Lung microvascular endothelial cell (primary cell): ENCODE measurements at regions not wholly inside any gene's neighbourhood (a gene's known extent, or its start where the extent isn't known, plus 50 kb on each side); places are given as distances from the start of the nearest gene placed in this dataset.

Source experiments
- DNase-seq, 2 donors: peaks; one replicate each; pipeline versions ENCODE4 v3.0.0 to v3.0.0-alpha.2; 2010; ENCODE audit warnings: low read depth in 2 of 2

- no peak for DNase-seq
Observed at GRCh38 chr1:13968361-13968760, 268.4 kb downstream of the PRDM2 start.

DNA sequence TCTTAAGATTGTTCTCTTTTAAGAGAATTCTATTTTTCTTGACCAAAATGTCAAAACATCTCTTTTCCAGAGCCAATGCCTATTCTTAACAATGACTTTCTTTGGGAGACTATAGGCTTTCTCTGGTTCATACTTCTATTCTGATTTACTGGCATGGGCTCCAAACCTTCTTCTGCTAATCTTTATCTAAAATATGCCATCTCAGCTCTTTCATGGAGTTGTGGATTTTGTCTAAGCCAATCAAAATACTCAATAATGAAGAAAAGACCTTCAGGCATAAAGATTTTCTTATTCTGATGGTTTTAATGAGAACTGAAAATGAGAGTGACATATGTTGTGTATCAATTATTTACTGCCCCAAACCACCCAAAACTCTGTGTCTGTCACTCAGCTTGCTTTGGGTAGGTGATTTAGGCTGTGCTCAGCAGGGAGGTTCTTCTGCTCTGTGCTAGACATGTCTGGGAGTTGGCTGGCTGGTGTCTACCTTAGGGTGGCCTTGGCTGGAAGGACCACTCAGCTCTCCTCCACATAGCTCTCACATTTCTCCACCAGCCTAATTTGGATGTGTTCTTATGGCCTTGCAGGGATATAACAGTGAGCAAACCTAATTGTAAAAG is 270.8 kb downstream of the PRDM2 start:
- DNase-seq = no peak

- DNase-seq = no peak
Observed at GRCh38 chr1:13976485-13976884, 276.5 kb downstream of the PRDM2 start.

DNA sequence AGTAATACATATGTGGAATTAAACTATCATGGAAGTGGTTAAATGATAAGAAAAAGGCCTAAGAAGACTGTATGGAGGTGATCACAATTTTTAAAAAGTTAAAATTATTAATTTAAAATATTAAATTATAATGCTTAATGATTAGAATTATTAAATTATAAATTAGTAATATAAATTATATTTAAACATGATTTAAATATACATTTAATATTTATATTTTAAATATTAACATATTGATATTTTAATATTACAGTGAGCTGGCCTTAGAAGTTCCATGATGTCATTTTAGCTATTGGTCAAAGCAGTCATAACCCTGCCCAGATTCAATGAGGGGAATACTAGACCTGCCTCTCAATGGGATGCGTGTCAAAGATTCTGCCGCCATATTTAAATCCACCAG is 281.2 kb downstream of the PRDM2 start:
- DNase-seq = no peak

- DNase-seq = no peak
Observed at GRCh38 chr1:13983393-13983792, 283.4 kb downstream of the PRDM2 start.

- DNase-seq = no peak
Observed at GRCh38 chr1:13990939-13991338, 291.0 kb downstream of the PRDM2 start.

- DNase-seq = no peak
Observed at GRCh38 chr1:13992489-13993285, 292.7 kb downstream of the PRDM2 start.

GRCh38 chr1:13994386-13994785 is 294.4 kb downstream of the PRDM2 start:
- no peak for DNase-seq

- DNase-seq = no peak
Observed at GRCh38 chr1:13996334-13996733, 296.3 kb downstream of the PRDM2 start.

DNA sequence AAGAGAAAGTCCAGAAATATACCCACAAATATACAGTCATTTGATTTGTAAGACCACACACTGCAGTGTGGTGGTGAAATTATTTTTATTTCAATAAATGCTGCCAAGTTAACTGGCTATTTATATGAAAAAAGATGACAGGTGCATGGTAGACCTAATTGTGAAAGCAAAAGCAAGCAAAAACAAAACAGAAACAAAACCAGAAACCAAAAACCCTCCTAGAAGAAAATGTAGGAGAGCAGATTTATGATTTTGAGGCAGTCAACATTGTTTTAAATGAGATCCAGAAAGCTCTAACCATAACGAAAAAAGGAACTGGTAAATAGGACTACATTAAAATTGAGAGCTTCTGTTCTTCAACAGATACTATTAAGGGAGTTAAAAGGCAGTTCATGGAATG is 303.6 kb downstream of the PRDM2 start:
- DNase-seq = no peak

- no peak for DNase-seq
Observed at GRCh38 chr1:14009582-14009981, 309.6 kb downstream of the PRDM2 start.

- DNase-seq = no peak
Observed at GRCh38 chr1:14010476-14010875, 310.5 kb downstream of the PRDM2 start.

- DNase-seq = no peak
Observed at GRCh38 chr1:14011132-14011531, 311.1 kb downstream of the PRDM2 start.

DNA sequence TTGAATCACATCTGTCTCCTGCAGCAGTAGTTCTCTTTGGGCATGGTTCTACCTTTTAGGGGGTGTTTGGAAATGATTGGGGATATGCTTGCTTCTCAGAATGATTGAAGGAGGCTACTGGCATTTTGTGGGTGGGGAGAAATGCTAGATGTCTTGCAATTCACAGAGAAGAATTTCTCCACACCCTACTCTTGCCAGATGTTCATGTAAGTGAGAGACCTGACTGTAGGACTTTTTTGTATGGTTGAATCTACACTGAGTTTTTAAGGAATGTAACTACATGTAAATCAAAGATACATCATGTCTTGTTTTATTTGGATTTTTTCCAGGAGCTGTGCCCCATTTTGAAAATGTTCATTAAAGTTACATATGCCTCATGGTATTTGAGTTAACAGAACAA is 311.9 kb downstream of the PRDM2 start:
- no peak for DNase-seq

DNA sequence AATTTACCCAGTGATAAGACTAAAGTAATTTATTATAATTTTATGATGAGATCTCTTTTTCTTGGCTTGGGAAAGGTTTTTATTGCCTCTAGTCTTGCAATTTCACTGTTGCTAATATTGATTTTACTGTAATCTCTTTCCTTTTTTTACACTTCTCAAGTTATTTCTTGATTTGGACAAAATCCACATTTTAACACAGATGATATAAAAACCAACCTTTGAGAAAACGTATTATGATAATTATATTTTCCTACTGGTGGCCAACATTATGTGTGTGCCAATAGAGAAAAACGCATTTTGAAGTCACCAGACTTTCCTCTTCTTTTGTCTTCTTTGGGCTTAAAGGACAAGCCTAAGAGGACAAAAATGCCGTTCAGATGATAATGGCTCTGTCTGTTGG is 314.9 kb downstream of the PRDM2 start:
- no peak for DNase-seq

- DNase-seq = no peak
Observed at GRCh38 chr1:14015917-14016316, 315.9 kb downstream of the PRDM2 start.

DNA sequence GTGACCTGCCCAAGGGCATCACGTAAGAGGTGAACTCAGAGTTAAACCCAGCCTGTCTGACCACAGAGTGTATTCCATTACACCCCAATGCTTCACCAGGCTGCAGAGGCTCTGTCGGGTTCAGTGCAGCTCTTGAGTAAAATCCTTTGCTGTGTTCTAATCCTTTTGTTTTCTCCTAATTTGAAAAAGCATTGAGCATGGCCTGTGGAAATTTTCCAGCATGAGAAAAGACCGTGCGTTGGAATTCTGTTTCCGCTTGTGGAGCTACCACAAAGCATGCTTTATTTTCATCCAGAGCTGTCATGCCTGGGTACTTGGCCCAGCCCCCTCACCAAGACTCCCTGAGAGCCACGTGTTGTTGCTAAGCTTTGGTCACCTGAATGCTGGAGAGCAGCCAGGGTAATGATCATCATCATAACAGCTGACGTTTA is 317.6 kb downstream of the PRDM2 start:
- no peak for DNase-seq

GRCh38 chr1:14019461-14019860 is 319.5 kb downstream of the PRDM2 start:
- no peak for DNase-seq

GRCh38 chr1:14020006-14020405 is 320.0 kb downstream of the PRDM2 start:
- no peak for DNase-seq

- no peak for DNase-seq
Observed at GRCh38 chr1:14027099-14027498, 327.1 kb downstream of the PRDM2 start.

GRCh38 chr1:14031461-14031860 is 331.5 kb downstream of the PRDM2 start:
- DNase-seq = no peak

GRCh38 chr1:14034506-14034905 is 334.5 kb downstream of the PRDM2 start:
- DNase-seq = no peak

GRCh38 chr1:14037101-14037847 is 337.3 kb downstream of the PRDM2 start:
- no peak for DNase-seq
